ENCODE measurements at regions not wholly inside any gene's neighbourhood (a gene's known extent, or its start where the extent isn't known, plus 50 kb on each side); places are given as distances from the start of the nearest gene placed in this dataset.
"Not testable (repeated sequence)": the region's sequence is repeated elsewhere in the genome, so short reads cannot be mapped to it uniquely, and the experiment has no call there.

DNA sequence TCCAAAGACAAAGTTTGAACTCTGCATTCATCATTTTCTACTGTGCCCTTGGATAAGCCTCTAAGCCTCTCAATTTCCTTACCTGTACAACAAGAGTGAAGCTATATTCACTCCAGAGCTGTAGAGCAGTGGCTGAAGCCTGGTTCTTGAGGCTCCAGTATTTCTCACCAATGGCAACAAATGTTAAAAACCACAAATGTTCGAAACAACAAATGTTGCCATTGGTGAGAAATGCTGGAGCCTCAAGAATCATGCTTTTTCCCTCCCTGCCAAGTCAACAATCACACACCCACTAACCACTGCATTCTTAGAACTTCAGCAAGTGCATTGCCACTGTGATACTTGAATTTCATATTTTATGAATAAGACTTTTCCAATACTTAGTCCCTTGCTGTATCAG is 237.9 kb downstream of the TMEM26 start:
- DNase-seq (no peak), FAIRE-seq (no peak)
- Histone ChIP-seq H3K9ac (ENCODE audit: low read length in 3 of 3) (no peak overlapping the region), H3K9me3 (ENCODE audit: control insufficient read depth in 2 of 3, insufficient read depth in 1 of 3, low read length in 3 of 3) (no peaks in the 10 kb centered on the region), H3K36me3 (ENCODE audit: control insufficient read depth in 2 of 3, insufficient read depth in 3 of 3, low read length in 3 of 3) (no peaks in the 10 kb centered on the region), H3K27ac (ENCODE audit: low read depth in 2 of 2, low read length in 2 of 2) (no peak overlapping the region), H3K27me3 (ENCODE audit: control insufficient read depth, insufficient read depth, low read length) (no peaks in the 10 kb centered on the region), H3K4me3 (ENCODE audit: low read length in 3 of 3) (no peak overlapping the region), H3K4me1 (ENCODE audit: control insufficient read depth in 2 of 3, insufficient read depth in 2 of 3, low read depth in 1 of 3, low read length in 3 of 3) (no peaks in the 10 kb centered on the region)
- TF ChIP-seq, protein P1, sequence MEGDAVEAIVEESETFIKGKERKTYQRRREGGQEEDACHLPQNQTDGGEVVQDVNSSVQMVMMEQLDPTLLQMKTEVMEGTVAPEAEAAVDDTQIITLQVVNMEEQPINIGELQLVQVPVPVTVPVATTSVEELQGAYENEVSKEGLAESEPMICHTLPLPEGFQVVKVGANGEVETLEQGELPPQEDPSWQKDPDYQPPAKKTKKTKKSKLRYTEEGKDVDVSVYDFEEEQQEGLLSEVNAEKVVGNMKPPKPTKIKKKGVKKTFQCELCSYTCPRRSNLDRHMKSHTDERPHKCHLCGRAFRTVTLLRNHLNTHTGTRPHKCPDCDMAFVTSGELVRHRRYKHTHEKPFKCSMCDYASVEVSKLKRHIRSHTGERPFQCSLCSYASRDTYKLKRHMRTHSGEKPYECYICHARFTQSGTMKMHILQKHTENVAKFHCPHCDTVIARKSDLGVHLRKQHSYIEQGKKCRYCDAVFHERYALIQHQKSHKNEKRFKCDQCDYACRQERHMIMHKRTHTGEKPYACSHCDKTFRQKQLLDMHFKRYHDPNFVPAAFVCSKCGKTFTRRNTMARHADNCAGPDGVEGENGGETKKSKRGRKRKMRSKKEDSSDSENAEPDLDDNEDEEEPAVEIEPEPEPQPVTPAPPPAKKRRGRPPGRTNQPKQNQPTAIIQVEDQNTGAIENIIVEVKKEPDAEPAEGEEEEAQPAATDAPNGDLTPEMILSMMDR (IDR thresholded peaks at IDR 0.05; ENCODE audit: borderline replicate concordance, extremely low read depth, insufficient read depth): no peak
- intact Hi-C loops (cut with DNase I): no loop called here

DNA sequence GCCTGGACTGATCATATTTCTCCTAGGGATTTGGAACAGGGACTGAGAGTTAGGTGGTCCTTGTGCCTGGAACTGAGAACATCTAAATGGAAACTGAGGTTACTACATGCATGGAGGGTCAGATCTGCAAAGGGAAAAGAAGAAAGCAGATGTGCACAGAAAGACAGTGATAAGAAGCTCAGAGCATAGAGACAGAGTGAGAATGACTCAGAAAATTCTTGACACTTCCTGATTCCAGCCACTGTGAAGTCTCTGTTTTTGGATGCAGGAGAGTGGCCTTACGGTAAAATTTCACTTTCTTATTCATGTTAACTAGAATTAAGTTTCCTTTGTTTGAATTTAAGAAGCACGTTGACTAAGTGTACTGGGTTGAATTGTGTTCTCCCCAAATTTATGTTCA is 241.7 kb downstream of the TMEM26 start:
- Histone ChIP-seq H3K4me1 (ENCODE audit: control insufficient read depth in 2 of 3, insufficient read depth in 2 of 3, low read depth in 1 of 3, low read length in 3 of 3) (no peaks in the 10 kb centered on the region), H3K27ac (ENCODE audit: low read depth in 2 of 2, low read length in 2 of 2) (no peak overlapping the region), H3K36me3 (ENCODE audit: control insufficient read depth in 2 of 3, insufficient read depth in 3 of 3, low read length in 3 of 3) (no peaks in the 10 kb centered on the region), H3K9ac (ENCODE audit: low read length in 3 of 3) (no peak overlapping the region), H3K9me3 (ENCODE audit: control insufficient read depth in 2 of 3, insufficient read depth in 1 of 3, low read length in 3 of 3) (no peaks in the 10 kb centered on the region), H3K27me3 (ENCODE audit: control insufficient read depth, insufficient read depth, low read length) (no peaks in the 10 kb centered on the region), H3K4me3 (ENCODE audit: low read length in 3 of 3) (peak overlapping the region in 1 of 3 donors; percentile 12)
- TF ChIP-seq, protein P1 (IDR thresholded peaks at IDR 0.05; ENCODE audit: borderline replicate concordance, extremely low read depth, insufficient read depth): no peak
- DNase-seq: no peak
- intact Hi-C loops (cut with DNase I): no loop called here
- FAIRE-seq: no peak

DNA sequence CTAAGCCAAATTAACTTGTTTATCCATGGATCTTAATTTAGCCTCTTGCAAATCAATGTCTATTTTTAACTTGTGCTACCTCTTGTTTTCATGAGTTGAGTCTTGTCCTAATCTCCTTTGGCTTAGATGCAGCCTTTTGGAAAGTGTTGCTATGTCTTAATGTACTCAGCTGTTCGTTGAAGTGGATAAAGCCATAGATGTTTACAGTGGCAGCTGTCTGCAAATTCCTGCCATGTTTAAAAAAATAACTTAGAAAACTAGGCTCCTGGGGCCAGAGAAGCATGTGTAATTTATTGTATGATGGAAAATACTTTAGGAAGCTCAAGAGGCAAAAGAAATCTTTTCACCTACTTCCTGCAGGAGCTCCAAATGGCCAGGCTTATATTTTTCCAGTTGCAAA is 253.1 kb upstream of the RHOBTB1 start:
- TF ChIP-seq, protein P1 (IDR thresholded peaks at IDR 0.05; ENCODE audit: borderline replicate concordance, extremely low read depth, insufficient read depth): no peak
- no peak overlapping the region for H3K4me3 ChIP-seq (ENCODE audit: low read length in 3 of 3)
- H3K27me3 ChIP-seq (ENCODE audit: control insufficient read depth, insufficient read depth, low read length): no peaks in the 10 kb centered on the region
- H3K9me3 ChIP-seq (ENCODE audit: control insufficient read depth in 2 of 3, insufficient read depth in 1 of 3, low read length in 3 of 3): no peaks in the 10 kb centered on the region
- H3K4me1 ChIP-seq (ENCODE audit: control insufficient read depth in 2 of 3, insufficient read depth in 2 of 3, low read depth in 1 of 3, low read length in 3 of 3): no peaks in the 10 kb centered on the region
- no peaks in the 10 kb centered on the region for H3K36me3 ChIP-seq (ENCODE audit: control insufficient read depth in 2 of 3, insufficient read depth in 3 of 3, low read length in 3 of 3)
- no peak overlapping the region for H3K27ac ChIP-seq (ENCODE audit: low read depth in 2 of 2, low read length in 2 of 2)
- no peak overlapping the region for H3K9ac ChIP-seq (ENCODE audit: low read length in 3 of 3)
- FAIRE-seq: no peak
- peak in 2 of 5 donors; percentile 51 to 83 for DNase-seq
- intact Hi-C loops (cut with DNase I): no loop called here

DNA sequence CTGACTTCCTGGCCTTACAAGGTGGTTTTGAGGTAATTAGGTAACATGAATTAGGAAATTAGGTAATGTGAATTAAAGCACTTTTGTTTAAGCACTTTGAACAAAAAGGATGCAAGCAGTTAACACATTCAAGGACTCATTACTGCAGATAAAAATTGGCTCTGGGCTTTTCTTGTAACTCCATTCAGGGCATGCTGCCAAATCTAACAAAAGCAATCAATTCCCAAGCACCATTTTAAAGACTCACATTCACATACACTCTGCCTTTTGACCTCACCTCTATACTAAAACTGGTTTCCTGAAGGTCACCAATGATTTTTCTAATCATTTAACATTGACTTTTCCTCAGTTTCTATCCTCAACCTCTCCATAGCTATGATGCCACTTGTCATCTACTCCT is 251.2 kb upstream of the RHOBTB1 start:
- intact Hi-C loops (cut with DNase I): no loop called here
- Histone ChIP-seq H3K27me3 (ENCODE audit: control insufficient read depth, insufficient read depth, low read length) (no peaks in the 10 kb centered on the region), H3K9ac (ENCODE audit: low read length in 3 of 3) (no peak overlapping the region), H3K27ac (ENCODE audit: low read depth in 2 of 2, low read length in 2 of 2) (no peak overlapping the region), H3K9me3 (ENCODE audit: control insufficient read depth in 2 of 3, insufficient read depth in 1 of 3, low read length in 3 of 3) (no peaks in the 10 kb centered on the region), H3K4me3 (ENCODE audit: low read length in 3 of 3) (no peak overlapping the region), H3K4me1 (ENCODE audit: control insufficient read depth in 2 of 3, insufficient read depth in 2 of 3, low read depth in 1 of 3, low read length in 3 of 3) (no peaks in the 10 kb centered on the region), H3K36me3 (ENCODE audit: control insufficient read depth in 2 of 3, insufficient read depth in 3 of 3, low read length in 3 of 3) (no peaks in the 10 kb centered on the region)
- DNase-seq (no peak), FAIRE-seq (no peak)
- TF ChIP-seq, protein P1 (IDR thresholded peaks at IDR 0.05; ENCODE audit: borderline replicate concordance, extremely low read depth, insufficient read depth): no peak

DNA sequence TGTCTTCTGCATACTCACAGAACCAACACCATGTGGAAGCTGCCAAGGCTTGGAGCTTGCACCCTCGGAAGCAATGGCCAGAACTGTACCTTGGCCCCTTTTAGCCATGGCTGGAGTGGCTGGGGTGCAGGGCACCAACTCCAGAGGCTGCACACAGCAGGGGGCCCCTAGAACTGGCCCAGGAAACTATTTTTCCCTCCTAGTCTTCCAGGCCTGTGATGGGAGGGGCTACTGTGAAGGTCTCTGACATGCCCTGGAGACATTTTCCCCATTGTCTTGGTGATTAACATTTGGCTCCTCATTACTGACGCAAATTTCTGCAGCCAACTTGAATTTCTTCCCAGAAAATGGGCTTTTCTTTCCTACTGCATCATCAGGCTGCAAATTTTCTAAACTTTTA is 248.6 kb upstream of the RHOBTB1 start:
- H3K9me3 ChIP-seq (ENCODE audit: control insufficient read depth in 2 of 3, insufficient read depth in 1 of 3, low read length in 3 of 3); FAIRE-seq; H3K9ac ChIP-seq (ENCODE audit: low read length in 3 of 3); DNase-seq; H3K4me3 ChIP-seq (ENCODE audit: low read length in 3 of 3); H3K36me3 ChIP-seq (ENCODE audit: control insufficient read depth in 2 of 3, insufficient read depth in 3 of 3, low read length in 3 of 3); H3K4me1 ChIP-seq (ENCODE audit: control insufficient read depth in 2 of 3, insufficient read depth in 2 of 3, low read depth in 1 of 3, low read length in 3 of 3); intact Hi-C loops (cut with DNase I); H3K27ac ChIP-seq (ENCODE audit: low read depth in 2 of 2, low read length in 2 of 2); H3K27me3 ChIP-seq (ENCODE audit: control insufficient read depth, insufficient read depth, low read length): not testable (repeated sequence)

All from kidney (tissue), 13 donors.